NCI-H1436 (cell line): ENCODE measurements at regions not wholly inside any gene's neighbourhood (a gene's known extent, or its start where the extent isn't known, plus 50 kb on each side); places are given as distances from the start of the nearest gene placed in this dataset.
A peak's percentile ranks its signal among the peaks of the same experiment; 100 is the strongest.

Experiments used
- DNase-seq: peaks from one replicate; lab custom pipeline; 2025; lab: John Stamatoyannopoulos, UW

DNA sequence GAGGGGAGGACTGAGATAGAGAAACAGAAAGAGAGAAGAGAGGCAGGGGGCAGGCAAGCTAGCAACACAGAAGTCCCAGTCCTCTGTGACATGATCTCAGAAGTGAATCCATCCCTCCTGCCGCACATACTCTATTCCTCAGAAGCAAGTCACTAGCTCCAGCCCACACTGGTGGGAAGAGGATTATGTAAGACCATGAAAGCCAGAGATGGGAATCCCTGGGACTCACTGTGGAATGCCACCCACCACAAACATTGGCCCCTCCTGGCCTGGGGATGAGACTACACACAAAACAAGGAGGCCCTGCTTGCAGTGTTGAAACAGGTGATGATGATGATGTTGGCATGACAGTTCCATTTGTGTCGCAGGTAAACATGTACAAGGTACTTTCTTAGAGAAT, 419.9 kb downstream of the IRS2 start:
- DNase-seq: no peak

DNA sequence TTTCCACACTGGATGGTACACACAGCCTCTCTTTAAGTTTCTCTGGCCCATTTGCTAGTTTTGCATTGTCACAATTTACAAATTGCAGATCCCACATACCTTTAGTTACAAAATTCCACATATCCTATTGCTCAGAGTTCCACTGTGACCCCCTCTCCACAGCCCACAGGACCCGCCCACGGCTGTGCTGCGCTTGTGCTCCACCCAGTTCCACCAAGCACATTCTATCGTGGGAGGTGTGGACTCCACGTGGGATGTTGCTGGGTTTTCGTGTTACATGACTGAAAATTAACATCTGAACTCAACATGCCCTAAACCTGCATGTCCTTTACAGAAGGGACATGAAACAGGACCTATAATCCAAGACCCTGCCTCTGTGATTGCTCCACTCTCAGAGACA, 423.0 kb downstream of the IRS2 start:
- DNase-seq: no peak

DNA sequence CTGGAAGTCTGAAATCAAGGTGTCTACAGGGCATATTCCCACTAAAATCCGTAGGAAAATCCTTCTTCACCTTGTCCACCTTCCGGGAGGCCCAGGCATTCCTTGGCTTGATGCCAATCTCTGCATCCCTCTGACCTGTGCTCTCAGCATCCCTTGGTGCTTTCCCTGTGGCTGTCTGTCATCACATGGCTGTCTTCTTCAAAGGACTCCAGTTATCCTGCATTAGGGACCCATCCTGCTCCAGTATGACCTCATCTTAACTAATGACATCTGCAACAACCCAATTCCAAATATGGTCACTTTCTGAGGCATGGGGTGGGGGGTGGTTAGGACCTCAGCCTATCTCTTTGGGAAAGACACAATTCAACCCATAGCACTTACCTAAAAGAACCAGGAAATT, 423.8 kb downstream of the IRS2 start:
- no peak for DNase-seq

DNA sequence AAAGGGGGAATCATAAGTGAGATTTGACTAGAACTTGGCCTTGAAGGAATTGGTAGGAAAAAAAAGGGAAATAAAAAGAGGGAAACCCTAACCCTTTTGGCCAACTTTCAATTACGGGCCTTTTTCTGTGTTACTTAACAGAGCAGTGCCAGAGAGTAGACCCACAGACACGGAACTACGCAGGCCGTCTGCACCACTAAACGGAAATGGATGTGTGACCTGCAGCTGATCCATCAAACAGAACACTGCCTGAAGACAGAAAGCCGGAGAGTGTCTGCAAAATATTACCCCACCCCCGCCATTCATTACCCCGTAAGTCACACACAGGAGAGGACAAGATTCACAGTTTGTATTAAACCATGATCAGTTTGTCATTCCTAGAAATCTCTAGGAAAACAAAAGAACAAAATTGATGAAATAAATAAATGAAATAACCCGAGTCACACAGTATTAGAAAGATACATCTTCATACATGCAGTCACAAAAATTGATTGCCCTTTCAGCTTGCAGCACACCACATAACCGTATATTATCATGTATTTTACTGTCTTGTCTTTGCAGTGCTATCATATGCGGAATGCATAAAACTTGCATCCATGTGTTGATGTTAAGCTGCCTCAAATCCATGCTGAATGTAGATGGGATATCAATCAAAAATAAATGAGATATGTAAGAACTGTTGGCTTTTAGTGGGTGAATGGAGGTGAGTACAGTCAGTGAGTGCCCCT, 424.7 kb downstream of the IRS2 start:
- DNase-seq: no peak

DNA sequence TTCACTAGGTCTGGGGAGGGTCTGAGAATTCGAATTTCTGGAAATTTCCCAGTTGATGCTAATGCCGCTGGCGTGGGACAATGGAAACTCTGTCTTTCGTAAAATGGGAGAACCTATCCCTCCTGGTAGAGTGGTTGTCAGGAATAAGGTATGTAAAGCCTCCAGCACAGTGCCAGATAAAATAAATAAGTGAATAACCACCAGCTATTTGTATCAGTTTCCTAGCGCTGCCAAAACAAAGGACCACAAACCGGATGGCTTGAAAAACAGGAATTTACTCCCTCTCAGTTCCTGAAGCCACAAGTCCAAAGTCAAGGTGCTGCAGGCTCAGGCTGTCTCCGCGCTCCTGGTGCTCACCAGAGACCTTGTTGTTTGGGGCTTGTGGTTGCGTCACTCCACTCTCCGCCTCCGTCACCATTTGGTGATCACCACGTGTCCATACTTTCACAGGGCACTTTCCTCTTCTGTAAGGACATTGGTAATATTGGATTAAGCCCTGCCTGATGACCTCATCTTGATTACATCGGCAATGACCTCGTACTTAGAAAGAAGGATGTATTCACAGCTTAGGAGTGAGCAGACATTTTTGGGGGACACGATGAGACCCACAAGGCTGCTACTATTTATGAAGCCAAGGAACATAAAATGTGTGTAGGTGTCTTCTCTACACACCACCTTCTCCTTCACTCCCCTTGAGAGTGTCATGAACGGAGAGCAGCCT, 428.5 kb downstream of the IRS2 start:
- DNase-seq: no peak

DNA sequence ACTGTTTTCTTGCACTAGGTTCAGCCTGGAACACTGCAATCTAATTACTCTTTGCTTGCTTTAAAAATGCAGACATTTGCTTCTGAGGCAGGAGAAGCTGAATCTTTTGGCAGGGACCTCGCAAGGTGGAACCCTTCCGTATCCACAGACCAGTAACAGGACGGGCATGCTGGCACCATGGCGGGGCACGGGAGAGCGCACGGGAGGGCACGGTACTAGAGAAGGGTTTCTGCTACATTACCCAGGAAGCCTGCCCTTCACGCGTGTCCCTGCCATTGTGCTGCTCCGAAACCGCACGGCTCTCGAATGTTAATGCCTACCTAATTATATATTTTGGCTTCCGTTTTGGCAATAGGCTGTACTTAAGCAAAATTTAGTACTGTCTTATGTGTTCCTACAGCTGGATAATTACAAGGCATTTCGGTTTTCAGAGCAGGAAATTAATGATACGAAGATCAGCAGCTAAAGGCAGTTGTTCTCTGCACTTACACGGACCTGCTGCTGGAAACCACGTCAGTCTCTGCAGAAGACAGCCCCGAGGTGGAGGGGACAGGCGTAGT, 430.4 kb downstream of the IRS2 start:
- DNase-seq: peak; percentile 40

DNA sequence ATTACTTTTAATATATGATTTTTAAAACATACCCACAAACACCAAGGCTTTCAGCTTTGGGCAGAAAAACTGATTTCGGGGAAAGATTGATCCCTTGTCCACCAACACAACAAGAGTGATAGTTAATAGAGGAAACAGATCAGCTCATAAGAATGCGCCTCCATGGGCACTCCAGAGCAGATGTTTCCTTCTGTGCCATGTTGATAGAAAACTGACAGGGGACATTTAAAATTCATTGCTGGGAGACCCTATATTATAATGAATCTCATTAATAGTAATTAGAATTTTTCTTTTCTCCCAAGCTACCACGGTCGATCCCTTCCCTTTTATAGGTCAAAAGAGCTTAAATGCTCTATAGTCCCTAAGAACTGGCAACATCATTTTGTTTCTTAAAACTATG, 431.2 kb downstream of the IRS2 start:
- no peak for DNase-seq

DNA sequence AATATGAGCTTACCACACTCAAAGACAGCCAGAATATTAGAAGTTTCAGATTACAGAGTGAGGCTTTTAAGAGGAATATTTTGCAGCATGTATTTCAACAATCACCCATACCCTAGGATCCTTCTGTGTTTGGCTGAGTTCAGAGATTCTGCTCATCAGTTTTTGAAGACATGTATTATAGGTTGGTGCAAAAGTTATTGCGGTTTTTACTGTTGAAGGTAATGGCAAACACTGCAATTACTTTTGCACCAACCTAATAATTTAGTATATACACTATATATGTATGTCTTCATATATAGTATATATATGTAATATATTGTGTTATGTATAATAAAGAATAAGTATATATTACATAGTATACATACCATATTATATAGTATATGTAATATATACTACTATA, 435.1 kb downstream of the IRS2 start:
- no peak for DNase-seq

DNA sequence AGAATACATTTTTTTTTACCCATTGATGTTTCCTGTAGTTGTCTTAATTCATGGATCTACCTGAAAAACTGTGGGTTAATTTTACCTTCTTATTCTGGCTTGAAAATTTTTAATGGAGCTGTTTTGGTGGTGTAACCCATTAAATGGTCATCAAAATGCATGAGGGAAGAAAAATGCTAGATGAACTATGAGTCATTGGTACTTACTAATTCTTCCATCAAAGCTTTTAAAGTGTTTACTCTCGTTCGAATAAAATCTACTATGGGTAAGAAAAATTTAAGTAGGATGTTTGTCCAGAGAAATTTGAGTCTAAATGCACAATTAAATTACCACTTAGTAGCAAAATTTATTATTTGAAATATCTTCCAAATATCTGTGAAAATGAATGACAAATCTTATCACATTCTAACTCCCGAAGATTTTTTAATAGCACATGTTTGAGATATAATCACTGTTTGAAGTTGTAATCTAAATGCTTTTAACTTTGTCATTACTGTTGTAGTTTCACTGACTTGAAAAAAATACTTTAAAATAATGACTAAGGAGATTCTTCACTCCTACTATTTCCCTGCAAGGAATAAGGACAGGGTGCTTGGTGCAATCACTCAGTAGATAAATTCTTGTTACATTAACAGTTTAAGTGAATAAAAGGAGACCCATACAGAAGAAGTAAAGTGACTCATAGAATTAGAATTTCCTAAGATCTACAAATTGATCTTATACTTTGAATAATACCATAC, 437.7 kb downstream of the IRS2 start:
- no peak for DNase-seq

DNA sequence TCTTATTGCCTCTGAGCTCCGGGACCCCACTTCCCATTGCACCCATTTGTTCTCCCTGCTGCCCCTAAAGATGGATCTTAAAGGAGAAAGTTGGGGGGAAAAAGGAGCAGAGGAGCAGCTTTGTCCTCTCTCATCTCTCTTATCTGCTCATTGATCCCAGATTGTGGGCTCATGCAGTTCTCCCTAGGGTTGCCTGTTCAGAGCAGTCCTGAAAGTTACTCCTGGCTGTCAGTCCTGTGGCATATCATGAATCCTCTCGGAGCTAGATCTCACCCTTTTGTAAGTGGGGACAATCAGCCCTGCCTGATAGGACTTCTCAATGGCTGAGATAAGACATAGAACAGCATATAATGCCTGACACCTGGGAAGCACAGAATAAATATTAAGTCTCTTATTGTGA, 440.3 kb downstream of the IRS2 start:
- DNase-seq: no peak

DNA sequence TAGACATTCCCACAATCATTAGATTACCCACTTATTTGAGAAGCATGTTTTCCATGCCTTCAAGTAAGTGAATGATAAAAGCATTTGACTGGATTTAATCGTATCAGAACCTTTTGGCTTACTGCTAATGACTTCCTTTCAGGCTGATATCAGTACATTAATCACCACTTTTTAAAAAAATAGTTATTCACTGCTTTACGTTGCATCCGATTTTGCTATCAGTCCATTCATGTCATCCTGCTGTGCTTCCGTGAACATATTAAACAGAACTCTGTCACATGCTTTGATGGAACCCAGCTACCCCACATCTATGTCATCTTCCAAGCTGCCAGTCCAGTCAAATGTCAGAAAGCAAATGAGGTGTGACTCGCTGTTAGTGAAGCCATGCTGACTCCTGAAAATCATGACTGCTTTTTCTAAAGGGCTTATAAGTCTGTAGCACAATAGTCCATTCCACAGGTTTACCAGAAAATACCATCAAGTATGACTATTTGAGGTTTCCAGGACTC, 440.9 kb downstream of the IRS2 start:
- no peak for DNase-seq

DNA sequence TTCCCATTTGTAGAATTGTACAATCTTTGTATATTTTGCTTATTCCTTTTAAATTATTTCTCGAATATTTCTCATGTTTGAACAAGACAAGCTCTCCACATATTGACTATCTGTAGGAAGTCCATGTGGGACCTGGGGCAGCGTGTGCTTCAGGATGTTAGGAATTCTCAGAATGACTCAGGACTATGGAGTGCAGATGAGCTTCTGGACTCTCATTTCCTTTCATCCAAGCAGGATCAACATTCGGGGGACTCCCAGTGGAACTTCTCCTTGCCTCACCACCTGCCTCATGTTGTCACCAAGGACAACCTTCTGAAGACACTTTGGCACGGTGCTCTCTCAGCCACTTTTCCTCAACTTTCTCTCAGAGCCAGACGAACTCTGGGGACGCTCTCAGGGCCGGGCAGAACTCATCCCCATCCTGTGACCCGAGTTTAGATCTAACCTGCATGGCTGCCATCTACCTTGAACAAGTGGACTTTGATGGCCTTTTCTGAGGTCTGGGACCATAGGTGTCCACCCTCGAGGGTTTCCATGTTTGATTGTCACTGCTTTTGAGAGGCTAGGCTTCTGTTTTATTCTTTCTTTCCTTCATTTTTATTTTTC, 441.7 kb downstream of the IRS2 start:
- no peak for DNase-seq

DNA sequence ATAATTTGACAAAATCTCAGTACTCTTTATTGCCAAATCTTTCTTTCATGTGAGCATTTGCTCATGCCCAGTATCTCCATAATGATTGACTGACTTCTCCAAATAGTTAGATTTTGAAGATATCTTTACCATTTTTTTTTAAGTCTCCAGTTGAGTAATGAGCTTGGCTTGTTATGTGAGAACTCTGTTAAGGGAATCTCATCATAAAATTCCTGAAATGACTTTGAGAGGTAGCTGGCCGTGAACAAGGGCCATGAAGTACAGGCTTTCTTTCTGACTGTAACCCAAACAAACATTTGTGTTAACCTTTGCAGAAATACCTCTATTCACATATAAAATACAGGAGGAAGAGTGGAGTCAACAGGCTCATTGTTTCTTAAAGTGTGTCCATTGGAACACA, 449.7 kb downstream of the IRS2 start:
- no peak for DNase-seq

DNA sequence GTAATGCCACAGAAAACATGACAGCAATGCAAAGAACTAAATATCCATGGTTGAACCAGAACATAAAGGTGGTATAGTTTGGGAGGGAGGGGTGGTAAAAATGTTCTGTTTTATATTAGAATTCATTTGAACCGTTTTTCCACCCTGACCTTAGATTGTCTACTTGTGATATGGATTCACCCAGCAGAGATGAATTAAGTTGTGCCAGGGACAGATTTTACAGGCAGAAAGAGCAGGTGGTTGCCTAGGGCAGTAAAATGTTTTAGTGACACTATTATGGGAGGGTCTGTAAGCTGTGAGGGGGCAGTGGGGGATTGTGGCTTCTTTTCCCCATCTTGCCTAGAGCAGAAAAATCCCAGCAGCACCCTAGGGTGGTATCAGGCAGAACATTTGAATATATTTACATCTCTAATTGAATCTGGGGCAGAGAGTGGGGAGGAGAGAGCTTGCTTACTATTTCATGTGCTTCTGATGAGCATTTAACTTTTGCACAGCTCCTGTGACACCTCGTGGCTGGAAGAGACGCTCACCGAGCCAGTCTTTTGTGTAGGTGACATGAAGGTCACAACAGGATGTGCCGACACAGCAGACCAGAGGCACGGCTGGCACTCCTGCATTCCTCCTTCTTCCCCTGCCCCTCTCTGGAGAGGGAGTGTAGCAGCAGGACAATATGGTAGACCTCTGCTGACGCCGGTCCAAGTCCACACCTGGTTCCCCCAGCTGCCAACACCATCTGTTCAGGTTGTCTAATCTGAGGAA, 452.3 kb downstream of the IRS2 start:
- no peak for DNase-seq

DNA sequence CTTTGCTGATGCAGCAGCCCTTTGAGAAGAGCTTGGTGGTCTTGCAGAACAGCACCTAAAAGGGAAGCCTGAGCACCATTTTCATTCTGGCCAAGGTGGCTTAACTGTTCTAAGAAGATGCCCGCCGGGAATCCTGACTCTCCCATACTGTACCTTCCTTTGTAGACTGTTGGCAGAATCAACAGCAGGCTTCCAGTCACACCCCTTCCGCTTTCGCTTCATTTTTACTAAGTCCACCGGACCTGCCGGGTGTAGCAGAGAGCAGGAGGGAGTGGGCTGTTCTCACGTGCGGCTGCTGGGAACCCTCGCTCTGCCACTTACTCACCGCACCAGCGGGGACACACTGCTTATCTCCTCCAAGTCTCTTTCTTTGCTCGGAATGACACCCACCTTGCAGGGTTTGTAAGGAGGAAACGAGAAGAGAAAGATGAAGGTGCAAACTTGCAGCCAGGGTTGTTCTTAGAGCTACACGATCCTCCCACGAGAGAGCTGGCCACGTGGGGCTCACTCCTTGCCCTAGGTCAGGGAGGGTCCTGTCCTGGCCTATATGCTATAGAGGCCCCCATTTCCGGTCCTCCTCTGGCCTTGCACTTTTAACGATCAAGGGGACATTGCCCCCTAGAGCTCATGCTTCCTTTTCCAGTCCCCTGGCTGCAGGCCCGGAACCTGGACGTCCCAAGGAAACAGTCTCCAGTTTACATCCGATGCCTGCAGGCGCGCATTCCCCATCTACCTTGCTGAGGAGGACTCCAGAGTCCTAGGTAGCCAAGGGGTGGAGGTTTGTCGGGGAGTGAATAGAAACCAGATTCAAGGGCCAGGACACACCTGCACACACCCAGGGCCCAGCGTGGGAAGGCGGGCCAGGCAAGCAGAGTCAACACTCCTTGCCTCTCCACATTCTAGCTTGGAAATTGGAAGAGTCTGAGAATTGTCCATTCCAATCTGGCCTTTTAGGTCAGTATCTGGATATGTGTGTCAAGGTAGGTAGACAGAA, 453.6 kb downstream of the IRS2 start:
- no peak for DNase-seq

DNA sequence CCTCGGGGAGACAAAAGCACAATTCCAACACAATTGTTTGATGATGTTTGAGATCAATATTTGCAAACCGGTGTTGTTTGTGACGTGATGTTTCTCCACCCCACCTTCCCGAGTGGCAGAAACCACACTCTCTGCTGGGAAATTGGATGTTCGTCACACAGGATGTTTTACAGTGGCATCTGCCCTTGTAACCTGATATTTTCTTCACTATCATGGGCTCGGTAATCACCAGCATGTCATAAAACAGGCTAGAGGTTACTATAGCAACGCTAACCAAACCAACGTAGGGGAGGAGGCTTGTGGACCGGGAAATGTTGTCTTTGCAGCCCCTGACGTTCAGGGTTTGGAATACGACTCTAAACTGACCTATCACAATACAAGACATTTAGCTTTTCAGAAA, 454.5 kb downstream of the IRS2 start:
- DNase-seq: peak; percentile 76

DNA sequence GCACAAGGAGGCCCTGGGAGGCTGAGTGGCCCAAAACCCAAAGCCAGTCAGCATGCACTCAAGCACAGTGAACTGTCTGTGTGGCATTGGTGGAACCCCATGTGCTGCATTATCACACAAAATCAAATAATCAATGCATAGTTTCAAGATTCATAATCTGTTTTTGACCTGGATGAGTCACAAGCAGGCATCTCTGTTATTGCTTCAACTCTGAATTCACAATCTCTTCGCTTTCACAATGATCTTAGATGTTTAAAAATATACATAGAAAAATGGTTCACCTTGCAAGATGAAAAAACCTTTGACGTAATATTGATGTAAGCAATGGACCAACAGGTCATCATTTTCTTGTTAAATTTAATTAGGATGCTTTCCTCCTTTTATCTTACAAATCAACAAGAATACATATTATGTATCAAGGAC, 455.4 kb downstream of the IRS2 start:
- DNase-seq: no peak

DNA sequence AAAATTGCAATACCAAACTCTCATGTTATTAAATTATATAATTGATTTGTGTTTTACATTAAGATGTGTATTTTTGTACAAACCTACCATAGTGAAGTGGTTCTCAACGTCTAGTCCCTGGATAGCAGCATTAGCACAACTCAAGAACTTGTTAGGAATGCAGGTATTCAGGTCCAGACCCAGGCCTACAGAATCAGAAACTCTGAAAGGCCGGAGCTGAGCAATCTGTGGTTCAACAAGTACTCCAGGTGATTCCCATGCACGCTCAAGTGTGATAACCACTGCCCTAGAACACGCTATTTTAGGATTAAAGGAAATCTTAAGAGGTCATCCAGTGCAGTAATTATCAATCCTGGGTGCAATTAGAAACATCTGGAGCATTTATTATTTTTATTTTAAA, 456.3 kb downstream of the IRS2 start:
- DNase-seq: no peak

DNA sequence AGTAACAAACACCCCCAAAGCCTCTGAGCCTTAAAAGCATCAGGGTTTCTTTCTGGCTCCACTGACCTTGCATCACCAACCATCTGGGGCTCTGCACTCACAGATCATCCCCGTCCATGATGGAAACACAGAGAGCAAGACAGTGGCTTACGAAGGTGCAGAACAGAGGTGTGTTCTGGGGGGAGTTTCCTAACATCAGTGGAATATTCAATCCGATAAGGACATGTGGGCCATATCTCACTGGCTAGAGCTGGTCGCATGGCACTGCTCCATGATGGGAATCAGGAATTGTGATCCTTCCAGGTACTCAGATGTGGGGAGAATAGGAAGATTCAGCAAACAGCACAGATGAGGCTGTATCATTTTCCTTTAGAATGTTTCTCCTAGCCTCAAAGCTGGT, 457.2 kb downstream of the IRS2 start:
- no peak for DNase-seq

DNA sequence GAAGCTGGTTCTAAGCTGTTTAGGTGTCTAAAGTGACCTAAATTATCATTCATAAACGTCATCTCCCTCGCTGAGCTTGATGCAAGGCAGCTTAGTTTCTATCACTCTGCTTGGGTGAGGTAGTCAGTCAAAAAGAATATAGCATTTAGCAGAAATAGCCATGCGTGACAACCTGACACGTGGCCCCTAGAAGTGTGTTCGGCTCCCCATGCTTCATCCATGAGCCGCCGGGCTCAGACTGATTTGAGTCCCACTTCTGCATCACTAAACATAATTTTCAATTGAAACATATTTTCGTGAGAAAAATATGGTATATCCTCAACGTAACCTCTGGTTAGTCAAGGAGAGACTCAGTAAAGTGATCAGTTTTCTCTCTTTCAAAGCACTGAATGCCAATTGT, 459.8 kb downstream of the IRS2 start:
- no peak for DNase-seq
